K562 (cell line): ENCODE measurements at regions not wholly inside any gene's neighbourhood (a gene's known extent, or its start where the extent isn't known, plus 50 kb on each side); places are given as distances from the start of the nearest gene placed in this dataset.

Experiments
- ATAC-seq: fragments of 200-7000 bp; cut with Tn5 transposase; 3 replicates; pipeline ENCODE4 v1.9.1; 2020; ENCODE audit warnings: moderate library complexity
- BruUV-seq: library from RNA; stranded (reverse); fragments of 400-500 nt; replicated peaks from 2 replicates; lab custom pipeline; 2021; lab: Mats Ljungman, UMichigan
- CTCF ChIA-PET: fragments of 300-600 bp; formaldehyde crosslinking; extraction: SDS; loops from one replicate; lab custom pipeline; 2021; ENCODE audit warnings: low intra/inter-chr PET ratio; lab: Yijun Ruan, JAX
- POLR2A ChIA-PET: fragments of 300-600, 350-650 bp; sonication (Branson Sonifier 250); formaldehyde crosslinking; extraction: SDS; loops from one replicate; lab custom pipeline; 2021; ENCODE audit warnings: antibody characterized with exemption, inconsistent platforms; lab: Yijun Ruan, JAX
- DNase-seq, 4 experiments: peaks; one replicate each; pipeline versions ENCODE4 v3.0.0 to v3.0.0-alpha.2; 2011 to 2018; ENCODE audit warnings: low spot score in 3 of 4, mixed read lengths in 3 of 4; ENCODE audit errors: extremely low read depth in 1 of 4
- FAIRE-seq: peaks from 2 replicates; lab custom pipeline; 2011; peaks lifted over from hg19 to GRCh38; lab: Jason Lieb, UNC
- H2AFZ ChIP-seq: 2 replicates; pipeline ENCODE4 v1.6.0; 2011; ENCODE audit warnings: low read depth, low read length, control low read depth, inconsistent platforms
- H3K27ac ChIP-seq: fragments of 200-600 bp; 3 replicates; pipeline ENCODE4 v1.8.0; 2011; ENCODE audit warnings: low read depth, mild to moderate bottlenecking, control low read depth, inconsistent platforms, low read length, moderate library complexity, mixed read lengths; ENCODE audit errors: extremely low read depth
- H3K27me3 ChIP-seq, 2 experiments: fragments of 300-600 bp in 1 of 2; 2 replicates in 1 of 2; 3 replicates in 1 of 2; pipeline versions ENCODE4 v1.6.0 to v1.8.0; 2011; ENCODE audit warnings: inconsistent platforms in 2 of 2, low read length in 2 of 2, mild to moderate bottlenecking in 1 of 2, mixed read lengths in 1 of 2, moderate library complexity in 1 of 2; ENCODE audit not compliant: control insufficient read depth in 2 of 2, insufficient read depth in 2 of 2
- H3K36me3 ChIP-seq: fragments of 300-600 bp; 3 replicates; pipeline ENCODE4 v1.8.0; 2011; ENCODE audit warnings: mild to moderate bottlenecking, low read length, inconsistent platforms; ENCODE audit not compliant: control insufficient read depth, insufficient read depth
- H3K4me1 ChIP-seq, 2 experiments: fragments of 200-600 bp in 1 of 2; replicated peaks in 1 of 2; 2 replicates in 1 of 2; 3 replicates in 1 of 2; pipeline versions ENCODE4 v1.5.1 to v1.8.0; 2011; ENCODE audit warnings: inconsistent platforms in 2 of 2, low read length in 2 of 2, mild to moderate bottlenecking in 1 of 2, mixed read lengths in 1 of 2, moderate library complexity in 1 of 2; ENCODE audit not compliant: control insufficient read depth in 2 of 2, insufficient read depth in 2 of 2
- H3K4me2 ChIP-seq: 2 replicates; pipeline ENCODE4 v1.6.1; 2011; ENCODE audit warnings: low read length, control low read depth, inconsistent platforms, mixed read lengths; ENCODE audit not compliant: insufficient read depth
- H3K4me3 ChIP-seq: fragments of 200-600 bp; sonication (generic), shearing (Covaris generic); 2 replicates; pipeline ENCODE4 v1.5.1; 2016; ENCODE audit warnings: control low read depth, inconsistent platforms
- H3K79me2 ChIP-seq: fragments of 200-600 bp; 3 replicates; pipeline ENCODE4 v1.8.0; 2011; ENCODE audit warnings: low read length, inconsistent platforms; ENCODE audit not compliant: control insufficient read depth, insufficient read depth
- H3K9ac ChIP-seq, 2 experiments: 2 replicates each; pipeline versions ENCODE4 v1.6.0 to v1.6.1; 2011; ENCODE audit warnings: low read depth in 2 of 2, low read length in 2 of 2, control low read depth in 1 of 2, inconsistent platforms in 1 of 2, mild to moderate bottlenecking in 1 of 2, mixed read lengths in 1 of 2; ENCODE audit not compliant: insufficient read depth in 1 of 2
- H3K9me1 ChIP-seq: one replicate; pipeline ENCODE4 v1.6.0; 2011; ENCODE audit warnings: inconsistent platforms, mild to moderate bottlenecking, low read length, moderate library complexity; ENCODE audit not compliant: control insufficient read depth, insufficient read depth
- H3K9me3 ChIP-seq: replicated peaks from 2 replicates; pipeline ENCODE4 v1.5.1; 2011; ENCODE audit warnings: low read depth, low read length, inconsistent platforms; ENCODE audit not compliant: control insufficient read depth, insufficient read depth
- H4K20me1 ChIP-seq: replicated peaks from 2 replicates; pipeline ENCODE4 v1.6.1; 2011; ENCODE audit warnings: low read length, inconsistent platforms, mixed read lengths; ENCODE audit not compliant: control insufficient read depth, insufficient read depth
- ARID1B ChIP-seq: fragments of 450-650 bp; IDR thresholded peaks from 2 replicates; pipeline ENCODE4 v1.6.1; 2016; ENCODE audit warnings: antibody characterized with exemption, mild to moderate bottlenecking, inconsistent platforms
- BCL6 ChIP-seq: fragments of 250-450 bp; sonication (Bioruptor Pico); IDR thresholded peaks from 2 replicates; pipeline ENCODE4 v1.4.0; 2020
- CBFA2T3 ChIP-seq: fragments of 450-650 bp; IDR thresholded peaks from 2 replicates; pipeline ENCODE4 v1.6.1; 2017
- CEBPG ChIP-seq, 3 experiments: fragments of 200-800 bp in 1 of 3; sonication (Bioruptor generic) in 1 of 3; sonication (generic) in 1 of 3; formaldehyde crosslinking in 1 of 3; IDR thresholded peaks in 2 of 3; conservative IDR thresholded peaks in 1 of 3; 2 replicates each; pipeline versions ENCODE4 v1.6.1 to v1.8.0; 2016 to 2022; ENCODE audit warnings: missing compliant biosample characterization in 2 of 3, missing genetic modification characterization in 2 of 3, mild to moderate bottlenecking in 1 of 3, missing genetic modification reagents in 1 of 3
- FIP1L1 ChIP-seq: fragments of 200-400 bp; formaldehyde crosslinking; IDR thresholded peaks from 2 replicates; pipeline ENCODE4 v1.6.1; 2018; ENCODE audit warnings: mild to moderate bottlenecking, low read depth, low read length; ENCODE audit not compliant: poor library complexity, severe bottlenecking
- FOSL1 ChIP-seq: fragments of 200-800 bp; sonication (Bioruptor generic); conservative IDR thresholded peaks from 2 replicates; pipeline ENCODE4 v1.6.1; 2016; ENCODE audit warnings: missing genetic modification characterization, missing compliant biosample characterization
- FOXA3 ChIP-seq, 2 experiments: fragments of 450-650 bp in 1 of 2; sonication (generic) in 1 of 2; formaldehyde crosslinking; IDR thresholded peaks in 1 of 2; conservative IDR thresholded peaks in 1 of 2; 2 replicates each; pipeline versions ENCODE4 v1.4.0 to v1.8.0; 2020 to 2022; ENCODE audit warnings: mild to moderate bottlenecking in 2 of 2, missing genetic modification reagents in 1 of 2
- IRF9 ChIP-seq: fragments of 450-650 bp; IDR thresholded peaks from 2 replicates; pipeline ENCODE4 v1.6.1; 2016; ENCODE audit warnings: missing biosample characterization, missing genetic modification characterization
- JUND ChIP-seq, 2 experiments: IDR thresholded peaks; 2 replicates in 1 of 2; 3 replicates in 1 of 2; pipeline ENCODE4 v1.6.1; 2011; ENCODE audit warnings: borderline replicate concordance in 2 of 2, low read depth in 2 of 2, low read length in 2 of 2, improper control_type of control experiment in 1 of 2, missing biosample characterization in 1 of 2, missing genetic modification characterization in 1 of 2, missing genetic modification reagents in 1 of 2
- MIER1 ChIP-seq: fragments of 450-650 bp; IDR thresholded peaks from 2 replicates; pipeline ENCODE4 v1.6.1; 2016; ENCODE audit warnings: antibody characterized with exemption, mild to moderate bottlenecking, low read depth
- SMARCE1 ChIP-seq: fragments of 450-650 bp; IDR thresholded peaks from 2 replicates; pipeline ENCODE4 v1.7.1; 2016; ENCODE audit warnings: mild to moderate bottlenecking
- TBP ChIP-seq: optimal IDR thresholded peaks from 2 replicates; pipeline ENCODE3; 2011; ENCODE audit warnings: low read depth, low read length, improper control_type of control experiment
- TCF3 ChIP-seq: sonication (generic); formaldehyde crosslinking; IDR thresholded peaks from 2 replicates; pipeline ENCODE4 v1.4.0; 2020; ENCODE audit warnings: mild to moderate bottlenecking, missing genetic modification reagents
- ZNF57 ChIP-seq: fragments of 450-650 bp; formaldehyde crosslinking; IDR thresholded peaks from 2 replicates; pipeline ENCODE4 v1.4.0; 2020; ENCODE audit warnings: mild to moderate bottlenecking, moderate library complexity
- WGBS: fragments of 100-300 bp; shearing (Covaris generic); methylation state at CpG from one replicate; pipeline ENCODE4 v1.1.6; 2016; ENCODE audit warnings: low coverage, mixed read lengths; ENCODE audit not compliant: insufficient coverage; ENCODE audit errors: missing lambda C conversion rate; 5-methylcytosine and 5-hydroxymethylcytosine counted together
- in situ Hi-C: fragments of 300-500 bp; cut with MboI; formaldehyde crosslinking; loops from 4 replicates; pipeline ENCODE4 v1.15.0; 2018; ENCODE audit warnings: inconsistent platforms, mixed read lengths
- intact Hi-C: fragments of 100-400 bp; cut with micrococcal nuclease; formaldehyde crosslinking; loops from 2 replicates; pipeline ENCODE4 v1.14.2; 2022
- TF ChIP-seq, protein P1 (sequence below), 2 experiments: fragments of 450-650 bp in 1 of 2; sonication (generic) in 1 of 2; formaldehyde crosslinking in 1 of 2; IDR thresholded peaks in 1 of 2; conservative IDR thresholded peaks in 1 of 2; 2 replicates each; pipeline versions ENCODE4 v1.6.1 to v1.8.1; 2016 to 2023; ENCODE audit warnings: mild to moderate bottlenecking in 2 of 2, moderate library complexity in 2 of 2, inconsistent platforms in 1 of 2, missing genetic modification reagents in 1 of 2
- TF ChIP-seq, protein P2 (sequence below): fragments of 250-450 bp; sonication (Bioruptor Pico); IDR thresholded peaks from 2 replicates; pipeline ENCODE4 v1.5.0; 2021; ENCODE audit warnings: mild to moderate bottlenecking, borderline replicate concordance

- Histone ChIP-seq H3K4me1 (no peaks in the 10 kb centered on the region), H3K36me3 (no peaks in the 10 kb centered on the region), H3K9ac (no peak overlapping the region), H3K9me1 (no peaks in the 10 kb centered on the region), H3K79me2 (no peaks in the 10 kb centered on the region), H3K27me3 (peaks cover 0 to 8% of the 10 kb centered on the region in 2 experiments; a peak in 2 of 5 replicates), H3K4me2 (no peak overlapping the region), H3K27ac (no peak overlapping the region), H3K9me3 (no peaks in the 10 kb centered on the region), H4K20me1 (no peaks in the 10 kb centered on the region), H2AFZ (no peak overlapping the region), H3K4me3 (no peak overlapping the region)
- ATAC-seq (no peak), FAIRE-seq (no peak), DNase-seq (no peak)
- in situ Hi-C loops (no loop called here), intact Hi-C loops (no loop called here)
- WGBS: 3% methylated on average over 2 of the region's 2 CpGs
- ChIA-PET POLR2A (interaction anchor here (1.6 kb wide), 1 partner anchor 11 kb away, joined by 5 read pairs; no protein-coding TSS in a partner anchor), CTCF (no interaction called here)
- BruUV-seq: no TSS peak
- no peak for TF ChIP-seq MIER1
- peak; percentile 88 for TF ChIP-seq FOSL1 (tag)
- TF ChIP-seq, protein P1, sequence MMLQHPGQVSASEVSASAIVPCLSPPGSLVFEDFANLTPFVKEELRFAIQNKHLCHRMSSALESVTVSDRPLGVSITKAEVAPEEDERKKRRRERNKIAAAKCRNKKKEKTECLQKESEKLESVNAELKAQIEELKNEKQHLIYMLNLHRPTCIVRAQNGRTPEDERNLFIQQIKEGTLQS (IDR thresholded peaks at IDR 0.05): peak; percentile 45; the same call in 1 of the 2 replicates
- TF ChIP-seq, protein P1 (CRISPR knock-in tag; conservative IDR thresholded peaks at IDR 0.05): no peak
- 0 out of 2 replicates have a peak, but pooled peaks have one; percentile 3 for TF ChIP-seq CBFA2T3
- no peak for TF ChIP-seq CEBPG (CRISPR knock-in tag; IDR thresholded peaks at IDR 0.05)
- peak in 1 of 2 experiments; percentile 75; a peak in 2 of 4 replicates for TF ChIP-seq CEBPG (tag; conservative IDR thresholded peaks at IDR 0.05 in 1 of 2, IDR thresholded peaks at IDR 0.05 in 1 of 2)
- TF ChIP-seq, protein P2, sequence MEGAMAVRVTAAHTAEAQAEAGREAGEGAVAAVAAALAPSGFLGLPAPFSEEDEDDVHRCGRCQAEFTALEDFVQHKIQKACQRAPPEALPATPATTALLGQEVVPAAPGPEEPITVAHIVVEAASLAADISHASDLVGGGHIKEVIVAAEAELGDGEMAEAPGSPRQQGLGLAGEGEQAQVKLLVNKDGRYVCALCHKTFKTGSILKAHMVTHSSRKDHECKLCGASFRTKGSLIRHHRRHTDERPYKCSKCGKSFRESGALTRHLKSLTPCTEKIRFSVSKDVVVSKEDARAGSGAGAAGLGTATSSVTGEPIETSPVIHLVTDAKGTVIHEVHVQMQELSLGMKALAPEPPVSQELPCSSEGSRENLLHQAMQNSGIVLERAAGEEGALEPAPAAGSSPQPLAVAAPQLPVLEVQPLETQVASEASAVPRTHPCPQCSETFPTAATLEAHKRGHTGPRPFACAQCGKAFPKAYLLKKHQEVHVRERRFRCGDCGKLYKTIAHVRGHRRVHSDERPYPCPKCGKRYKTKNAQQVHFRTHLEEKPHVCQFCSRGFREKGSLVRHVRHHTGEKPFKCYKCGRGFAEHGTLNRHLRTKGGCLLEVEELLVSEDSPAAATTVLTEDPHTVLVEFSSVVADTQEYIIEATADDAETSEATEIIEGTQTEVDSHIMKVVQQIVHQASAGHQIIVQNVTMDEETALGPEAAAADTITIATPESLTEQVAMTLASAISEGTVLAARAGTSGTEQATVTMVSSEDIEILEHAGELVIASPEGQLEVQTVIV (CRISPR knock-in tag): no peak
- TF ChIP-seq JUND (IDR thresholded peaks at IDR 0.05; ENCODE audit: borderline replicate concordance, low read depth, low read length): peak; percentile 73
- peak; percentile 64; the same call in 2 of the 3 replicates for TF ChIP-seq JUND (tag; IDR thresholded peaks at IDR 0.05; ENCODE audit: borderline replicate concordance, low read depth, low read length)
- TF ChIP-seq IRF9: no peak
- no peak for TF ChIP-seq FIP1L1
- peak in 1 of 2 experiments; percentile 60; a peak in 1 of 4 replicates for TF ChIP-seq FOXA3 (CRISPR knock-in tag; conservative IDR thresholded peaks at IDR 0.05 in 1 of 2, IDR thresholded peaks at IDR 0.05 in 1 of 2)
- no peak for TF ChIP-seq TBP
- peak; percentile 44; the same call in 1 of the 2 replicates for TF ChIP-seq SMARCE1
- peak; percentile 47 for TF ChIP-seq ARID1B
- TF ChIP-seq TCF3 (CRISPR knock-in tag): peak; percentile 36; the same call in 1 of the 2 replicates
- no peak for TF ChIP-seq BCL6
- TF ChIP-seq ZNF57 (CRISPR knock-in tag): no peak
Measured at GRCh38 chr12:76270657-76271358, 77.4 kb downstream of the BBS10 start.
